ENCODE measurements at regions not wholly inside any gene's neighbourhood (a gene's known extent, or its start where the extent isn't known, plus 50 kb on each side); places are given as distances from the start of the nearest gene placed in this dataset.

- TF ChIP-seq EZH2 (IDR thresholded peaks at IDR 0.05; ENCODE audit: insufficient read depth, poor library complexity, severe bottlenecking) (no peak), EZH2phosphoT487 (IDR thresholded peaks at IDR 0.05; ENCODE audit: insufficient read depth, low read depth) (no peak)
These were observed 807.5 kb downstream of the VRK1 start for GRCh38 chr14:97604731-97605130.

Data from GM23248 (cell line).